SK-N-SH (cell line): ENCODE measurements at regions not wholly inside any gene's neighbourhood (a gene's known extent, or its start where the extent isn't known, plus 50 kb on each side); places are given as distances from the start of the nearest gene placed in this dataset.

Source experiments
- EP300 ChIP-seq, 2 experiments: IDR thresholded peaks; 2 replicates each; pipeline versions ENCODE4 v1.4.0 to v1.6.1; 2012; ENCODE audit warnings: borderline replicate concordance in 1 of 2, low read depth in 1 of 2, low read length in 1 of 2
- EZH2phosphoT487 ChIP-seq: fragments of 200-600 bp; sonication (generic); IDR thresholded peaks from 2 replicates; pipeline ENCODE4 v1.6.1; 2017; ENCODE audit warnings: low read depth, mixed run types, mild to moderate bottlenecking, antibody characterized with exemption, moderate library complexity, borderline replicate concordance
- POLR2AphosphoS5 ChIP-seq: IDR thresholded peaks from 2 replicates; pipeline ENCODE4 v1.6.1; 2012; ENCODE audit warnings: low read depth, low read length
- RAD21 ChIP-seq: IDR thresholded peaks from 2 replicates; pipeline ENCODE4 v1.6.1; 2012; ENCODE audit warnings: mild to moderate bottlenecking, low read length
- TAF1 ChIP-seq: IDR thresholded peaks from 2 replicates; pipeline ENCODE4 v1.6.1; 2012; ENCODE audit warnings: low read depth, mild to moderate bottlenecking, low read length, moderate library complexity, borderline replicate concordance
- YY1 ChIP-seq: IDR thresholded peaks from 2 replicates; pipeline ENCODE4 v1.4.0; 2012; ENCODE audit warnings: low read depth, mild to moderate bottlenecking
- TF ChIP-seq, protein P1 (sequence below): fragments of 150-350 bp; IDR thresholded peaks from 2 replicates; pipeline ENCODE4 v1.6.1; 2017; ENCODE audit warnings: antibody characterized with exemption, low read length, low read depth, borderline replicate concordance
- TF ChIP-seq, protein P2 (sequence below): fragments of 200-600 bp; sonication (generic); IDR thresholded peaks from 2 replicates; pipeline ENCODE4 v1.6.1; 2017; ENCODE audit warnings: antibody characterized with exemption, mild to moderate bottlenecking, moderate library complexity
- TF ChIP-seq, protein P3 (sequence below): fragments of 150-350 bp; IDR thresholded peaks from 2 replicates; pipeline ENCODE4 v1.6.1; 2016; ENCODE audit warnings: mild to moderate bottlenecking, low read depth, low read length
- TF ChIP-seq, protein P4 (sequence below): IDR thresholded peaks from 2 replicates; pipeline ENCODE4 v1.6.1; 2012; ENCODE audit warnings: mild to moderate bottlenecking, low read depth, low read length, moderate library complexity

DNA sequence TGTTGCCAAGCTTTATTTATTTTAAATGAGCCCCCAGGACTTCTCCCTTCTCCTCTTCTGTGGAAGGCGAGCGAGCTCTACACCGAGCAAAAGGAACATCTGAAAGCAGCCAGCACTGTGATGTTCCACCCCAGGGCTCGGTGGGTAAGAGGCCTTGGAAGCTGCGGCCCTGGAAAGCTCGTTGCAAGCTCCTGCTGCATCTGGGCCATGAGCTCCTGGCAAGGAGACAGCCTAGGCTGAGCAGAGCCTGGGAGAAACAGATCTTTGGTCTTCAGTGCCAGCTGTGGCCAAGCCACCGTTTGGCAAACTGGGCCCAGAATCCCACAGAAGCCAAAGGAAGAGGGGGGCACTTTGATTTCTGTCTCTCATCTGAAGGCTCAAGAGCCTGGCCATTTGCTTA lies 114.1 kb downstream of the ENGASE start:
- TF ChIP-seq, protein P1, sequence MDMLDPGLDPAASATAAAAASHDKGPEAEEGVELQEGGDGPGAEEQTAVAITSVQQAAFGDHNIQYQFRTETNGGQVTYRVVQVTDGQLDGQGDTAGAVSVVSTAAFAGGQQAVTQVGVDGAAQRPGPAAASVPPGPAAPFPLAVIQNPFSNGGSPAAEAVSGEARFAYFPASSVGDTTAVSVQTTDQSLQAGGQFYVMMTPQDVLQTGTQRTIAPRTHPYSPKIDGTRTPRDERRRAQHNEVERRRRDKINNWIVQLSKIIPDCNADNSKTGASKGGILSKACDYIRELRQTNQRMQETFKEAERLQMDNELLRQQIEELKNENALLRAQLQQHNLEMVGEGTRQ: no peak
- TF ChIP-seq, protein P2, sequence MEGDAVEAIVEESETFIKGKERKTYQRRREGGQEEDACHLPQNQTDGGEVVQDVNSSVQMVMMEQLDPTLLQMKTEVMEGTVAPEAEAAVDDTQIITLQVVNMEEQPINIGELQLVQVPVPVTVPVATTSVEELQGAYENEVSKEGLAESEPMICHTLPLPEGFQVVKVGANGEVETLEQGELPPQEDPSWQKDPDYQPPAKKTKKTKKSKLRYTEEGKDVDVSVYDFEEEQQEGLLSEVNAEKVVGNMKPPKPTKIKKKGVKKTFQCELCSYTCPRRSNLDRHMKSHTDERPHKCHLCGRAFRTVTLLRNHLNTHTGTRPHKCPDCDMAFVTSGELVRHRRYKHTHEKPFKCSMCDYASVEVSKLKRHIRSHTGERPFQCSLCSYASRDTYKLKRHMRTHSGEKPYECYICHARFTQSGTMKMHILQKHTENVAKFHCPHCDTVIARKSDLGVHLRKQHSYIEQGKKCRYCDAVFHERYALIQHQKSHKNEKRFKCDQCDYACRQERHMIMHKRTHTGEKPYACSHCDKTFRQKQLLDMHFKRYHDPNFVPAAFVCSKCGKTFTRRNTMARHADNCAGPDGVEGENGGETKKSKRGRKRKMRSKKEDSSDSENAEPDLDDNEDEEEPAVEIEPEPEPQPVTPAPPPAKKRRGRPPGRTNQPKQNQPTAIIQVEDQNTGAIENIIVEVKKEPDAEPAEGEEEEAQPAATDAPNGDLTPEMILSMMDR: no peak
- TF ChIP-seq, protein P3, sequence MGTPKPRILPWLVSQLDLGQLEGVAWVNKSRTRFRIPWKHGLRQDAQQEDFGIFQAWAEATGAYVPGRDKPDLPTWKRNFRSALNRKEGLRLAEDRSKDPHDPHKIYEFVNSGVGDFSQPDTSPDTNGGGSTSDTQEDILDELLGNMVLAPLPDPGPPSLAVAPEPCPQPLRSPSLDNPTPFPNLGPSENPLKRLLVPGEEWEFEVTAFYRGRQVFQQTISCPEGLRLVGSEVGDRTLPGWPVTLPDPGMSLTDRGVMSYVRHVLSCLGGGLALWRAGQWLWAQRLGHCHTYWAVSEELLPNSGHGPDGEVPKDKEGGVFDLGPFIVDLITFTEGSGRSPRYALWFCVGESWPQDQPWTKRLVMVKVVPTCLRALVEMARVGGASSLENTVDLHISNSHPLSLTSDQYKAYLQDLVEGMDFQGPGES: no peak
- TF ChIP-seq EP300 (IDR thresholded peaks at IDR 0.05; ENCODE audit: borderline replicate concordance in 1 of 2, low read depth in 1 of 2, low read length in 1 of 2) (no peak), POLR2AphosphoS5 (no peak), TAF1 (no peak), EZH2phosphoT487 (no peak), YY1 (no peak), RAD21 (no peak)
- TF ChIP-seq, protein P4, sequence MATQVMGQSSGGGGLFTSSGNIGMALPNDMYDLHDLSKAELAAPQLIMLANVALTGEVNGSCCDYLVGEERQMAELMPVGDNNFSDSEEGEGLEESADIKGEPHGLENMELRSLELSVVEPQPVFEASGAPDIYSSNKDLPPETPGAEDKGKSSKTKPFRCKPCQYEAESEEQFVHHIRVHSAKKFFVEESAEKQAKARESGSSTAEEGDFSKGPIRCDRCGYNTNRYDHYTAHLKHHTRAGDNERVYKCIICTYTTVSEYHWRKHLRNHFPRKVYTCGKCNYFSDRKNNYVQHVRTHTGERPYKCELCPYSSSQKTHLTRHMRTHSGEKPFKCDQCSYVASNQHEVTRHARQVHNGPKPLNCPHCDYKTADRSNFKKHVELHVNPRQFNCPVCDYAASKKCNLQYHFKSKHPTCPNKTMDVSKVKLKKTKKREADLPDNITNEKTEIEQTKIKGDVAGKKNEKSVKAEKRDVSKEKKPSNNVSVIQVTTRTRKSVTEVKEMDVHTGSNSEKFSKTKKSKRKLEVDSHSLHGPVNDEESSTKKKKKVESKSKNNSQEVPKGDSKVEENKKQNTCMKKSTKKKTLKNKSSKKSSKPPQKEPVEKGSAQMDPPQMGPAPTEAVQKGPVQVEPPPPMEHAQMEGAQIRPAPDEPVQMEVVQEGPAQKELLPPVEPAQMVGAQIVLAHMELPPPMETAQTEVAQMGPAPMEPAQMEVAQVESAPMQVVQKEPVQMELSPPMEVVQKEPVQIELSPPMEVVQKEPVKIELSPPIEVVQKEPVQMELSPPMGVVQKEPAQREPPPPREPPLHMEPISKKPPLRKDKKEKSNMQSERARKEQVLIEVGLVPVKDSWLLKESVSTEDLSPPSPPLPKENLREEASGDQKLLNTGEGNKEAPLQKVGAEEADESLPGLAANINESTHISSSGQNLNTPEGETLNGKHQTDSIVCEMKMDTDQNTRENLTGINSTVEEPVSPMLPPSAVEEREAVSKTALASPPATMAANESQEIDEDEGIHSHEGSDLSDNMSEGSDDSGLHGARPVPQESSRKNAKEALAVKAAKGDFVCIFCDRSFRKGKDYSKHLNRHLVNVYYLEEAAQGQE: no peak
